CD4-positive, CD25-positive, alpha-beta regulatory T cell (primary cell): ENCODE measurements at regions not wholly inside any gene's neighbourhood (a gene's known extent, or its start where the extent isn't known, plus 50 kb on each side); places are given as distances from the start of the nearest gene placed in this dataset.

Source experiments
- ATAC-seq, 2 donors: fragments of 150-1000 bp; cut with Tn5 transposase; one replicate each; pipeline ENCODE4 v1.10.0; 2021; ENCODE audit warnings: low read depth in 2 of 2, moderate number of reproducible peaks in 2 of 2, moderate library complexity in 1 of 2
- DNase-seq, 3 donors: peaks; one replicate each; pipeline versions ENCODE4 v3.0.0 to v3.0.0-alpha.2; 2012 to 2022; ENCODE audit warnings: mixed read lengths in 1 of 3
- H3K27ac ChIP-seq: one replicate; pipeline ENCODE4 v1.7.0; 2013; ENCODE audit warnings: mild to moderate bottlenecking, low read length; ENCODE audit not compliant: insufficient read depth, poor library complexity, severe bottlenecking
- H3K27me3 ChIP-seq: one replicate; pipeline ENCODE4 v1.7.0; 2013; ENCODE audit warnings: low read length; ENCODE audit not compliant: control insufficient read depth, insufficient read depth
- H3K36me3 ChIP-seq: one replicate; pipeline ENCODE4 v1.7.0; 2013; ENCODE audit warnings: mild to moderate bottlenecking, low read length, moderate library complexity; ENCODE audit not compliant: control insufficient read depth, insufficient read depth
- H3K4me1 ChIP-seq: 2 replicates; pipeline ENCODE4 v1.7.0; 2013; ENCODE audit warnings: mild to moderate bottlenecking, low read length; ENCODE audit not compliant: insufficient read depth, control insufficient read depth, poor library complexity, severe bottlenecking
- H3K4me3 ChIP-seq: one replicate; pipeline ENCODE4 v1.7.0; 2013; ENCODE audit warnings: low read depth, mild to moderate bottlenecking, low read length, moderate library complexity
- H3K9me3 ChIP-seq, 2 experiments: 1 replicate in 1 of 2; 2 replicates in 1 of 2; pipeline ENCODE4 v1.7.0; 2013; ENCODE audit warnings: low read length in 2 of 2, mild to moderate bottlenecking in 1 of 2, moderate library complexity in 1 of 2; ENCODE audit not compliant: control insufficient read depth in 2 of 2
- H3K27ac Mint-ChIP-seq, 3 donors: one replicate each; pipeline ENCODE4 v1.8.0; 2020 to 2022; ENCODE audit warnings: mild to moderate bottlenecking in 3 of 3, mixed read lengths in 3 of 3, moderate library complexity in 2 of 3
- H3K27me3 Mint-ChIP-seq: one replicate; pipeline ENCODE4 v1.8.0; 2022; ENCODE audit warnings: mild to moderate bottlenecking, mixed read lengths
- H3K36me3 Mint-ChIP-seq: one replicate; pipeline ENCODE4 v1.8.0; 2020; ENCODE audit warnings: mixed read lengths
- H3K4me1 Mint-ChIP-seq, 4 donors: one replicate each; pipeline ENCODE4 v1.8.0; 2020 to 2022; ENCODE audit warnings: mixed read lengths in 4 of 4, mild to moderate bottlenecking in 1 of 4
- H3K4me3 Mint-ChIP-seq, 4 donors: one replicate each; pipeline ENCODE4 v1.8.0; 2020 to 2022; ENCODE audit warnings: mild to moderate bottlenecking in 4 of 4, mixed read lengths in 4 of 4, moderate library complexity in 3 of 4
- H3K9me3 Mint-ChIP-seq, 7 donors: one replicate each; pipeline ENCODE4 v1.8.0; 2020 to 2022; ENCODE audit warnings: mixed read lengths in 7 of 7, mild to moderate bottlenecking in 3 of 7, moderate library complexity in 2 of 7

- no peak for ATAC-seq
- peaks cover 6% of the 10 kb centered on the region for H3K27me3 Mint-ChIP-seq
These were observed 266.2 kb downstream of the OPA1 start for GRCh38 chr3:193859195-193859594.

GRCh38 chr3:193861012-193861411 is 268.0 kb downstream of the OPA1 start:
- no peak for ATAC-seq
- H3K9me3 Mint-ChIP-seq, result no peaks in the 10 kb centered on the region

More at GRCh38 chr3:193859195-193859594, 266.2 kb downstream of the OPA1 start:
- H3K4me3 Mint-ChIP-seq, result no peak overlapping the region
- H3K4me3 ChIP-seq, result no peak overlapping the region
- no peak for DNase-seq
- no peak overlapping the region for H3K27ac Mint-ChIP-seq
- H3K36me3 ChIP-seq, result no peaks in the 10 kb centered on the region
- H3K27ac ChIP-seq, result no peak overlapping the region
- no peaks in the 10 kb centered on the region for H3K27me3 ChIP-seq
- H3K9me3 Mint-ChIP-seq, result no peaks in the 10 kb centered on the region
- no peaks in the 10 kb centered on the region for H3K36me3 Mint-ChIP-seq
- H3K4me1 Mint-ChIP-seq, result no peaks in the 10 kb centered on the region
- H3K4me1 ChIP-seq, result no peaks in the 10 kb centered on the region
- H3K9me3 ChIP-seq, result no peaks in the 10 kb centered on the region

GRCh38 chr3:193862843-193863242 is 269.8 kb downstream of the OPA1 start:
- ATAC-seq (no peak), DNase-seq (no peak)
- H3K9me3 ChIP-seq, result no peaks in the 10 kb centered on the region
- Mint-ChIP-seq H3K36me3 (no peaks in the 10 kb centered on the region), H3K27ac (no peak overlapping the region), H3K4me1 (no peaks in the 10 kb centered on the region), H3K27me3 (peaks cover 6% of the 10 kb centered on the region), H3K4me3 (no peak overlapping the region), H3K9me3 (no peaks in the 10 kb centered on the region)
- no peaks in the 10 kb centered on the region for H3K27me3 ChIP-seq
- H3K27ac ChIP-seq, result no peak overlapping the region
- H3K36me3 ChIP-seq, result no peaks in the 10 kb centered on the region
- no peaks in the 10 kb centered on the region for H3K4me1 ChIP-seq
- no peak overlapping the region for H3K4me3 ChIP-seq

More at GRCh38 chr3:193861012-193861411, 268.0 kb downstream of the OPA1 start:
- H3K36me3 ChIP-seq, result no peaks in the 10 kb centered on the region
- DNase-seq, result no peak
- no peaks in the 10 kb centered on the region for H3K4me1 ChIP-seq
- Mint-ChIP-seq H3K27me3 (peaks cover 6% of the 10 kb centered on the region), H3K27ac (no peak overlapping the region), H3K36me3 (no peaks in the 10 kb centered on the region), H3K4me3 (no peak overlapping the region), H3K4me1 (no peaks in the 10 kb centered on the region)
- no peak overlapping the region for H3K27ac ChIP-seq
- no peaks in the 10 kb centered on the region for H3K9me3 ChIP-seq
- H3K4me3 ChIP-seq, result no peak overlapping the region
- H3K27me3 ChIP-seq, result no peaks in the 10 kb centered on the region

GRCh38 chr3:193863657-193864357 is 270.8 kb downstream of the OPA1 start:
- Mint-ChIP-seq H3K36me3 (no peaks in the 10 kb centered on the region), H3K4me1 (peaks cover 0 to 2% (median 0%) of the 10 kb centered on the region in 4 donors), H3K27ac (no peak overlapping the region), H3K9me3 (no peaks in the 10 kb centered on the region), H3K27me3 (peaks cover 6% of the 10 kb centered on the region), H3K4me3 (no peak overlapping the region)
- Histone ChIP-seq H3K27ac (no peak overlapping the region), H3K36me3 (no peaks in the 10 kb centered on the region), H3K27me3 (no peaks in the 10 kb centered on the region), H3K9me3 (no peaks in the 10 kb centered on the region), H3K4me3 (no peak overlapping the region), H3K4me1 (no peaks in the 10 kb centered on the region)
- ATAC-seq, result no peak
- no peak for DNase-seq

GRCh38 chr3:193865339-193865738 is 270.6 kb upstream of the HES1 start:
- no peak for ATAC-seq
- H3K36me3 ChIP-seq, result no peaks in the 10 kb centered on the region
- no peak overlapping the region for H3K4me3 ChIP-seq

GRCh38 chr3:193865896-193866480 is 270.0 kb upstream of the HES1 start:
- H3K27me3 ChIP-seq, result no peaks in the 10 kb centered on the region
- peaks cover 9% of the 10 kb centered on the region for H3K27me3 Mint-ChIP-seq
- H3K4me3 ChIP-seq, result no peak overlapping the region
- peaks cover 0 to 4% (median 3%) of the 10 kb centered on the region in 4 donors for H3K4me1 Mint-ChIP-seq
- H3K36me3 ChIP-seq, result no peaks in the 10 kb centered on the region
- H3K27ac Mint-ChIP-seq, result no peak overlapping the region
- DNase-seq (no peak), ATAC-seq (no peak)
- peaks cover 7% of the 10 kb centered on the region for H3K4me1 ChIP-seq
- no peaks in the 10 kb centered on the region for H3K9me3 Mint-ChIP-seq
- no peaks in the 10 kb centered on the region for H3K9me3 ChIP-seq
- no peaks in the 10 kb centered on the region for H3K36me3 Mint-ChIP-seq
- H3K27ac ChIP-seq, result no peak overlapping the region
- no peak overlapping the region for H3K4me3 Mint-ChIP-seq

More at GRCh38 chr3:193865339-193865738, 270.6 kb upstream of the HES1 start:
- no peak overlapping the region for H3K4me3 Mint-ChIP-seq
- no peak overlapping the region for H3K27ac Mint-ChIP-seq
- Histone ChIP-seq H3K4me1 (peaks cover 7% of the 10 kb centered on the region), H3K27me3 (no peaks in the 10 kb centered on the region), H3K27ac (no peak overlapping the region), H3K9me3 (no peaks in the 10 kb centered on the region)
- H3K27me3 Mint-ChIP-seq, result peaks cover 7% of the 10 kb centered on the region
- no peak for DNase-seq
- no peaks in the 10 kb centered on the region for H3K9me3 Mint-ChIP-seq
- peaks cover 0 to 4% (median 1%) of the 10 kb centered on the region in 4 donors for H3K4me1 Mint-ChIP-seq
- H3K36me3 Mint-ChIP-seq, result no peaks in the 10 kb centered on the region

GRCh38 chr3:193868590-193868989 is 267.4 kb upstream of the HES1 start:
- ATAC-seq (no peak), DNase-seq (no peak)
- Mint-ChIP-seq H3K27me3 (peaks cover 7% of the 10 kb centered on the region), H3K4me1 (peaks cover 0 to 4% (median 3%) of the 10 kb centered on the region in 4 donors), H3K4me3 (no peak overlapping the region), H3K27ac (no peak overlapping the region), H3K36me3 (no peaks in the 10 kb centered on the region), H3K9me3 (no peaks in the 10 kb centered on the region)
- Histone ChIP-seq H3K27ac (no peak overlapping the region), H3K4me3 (no peak overlapping the region), H3K27me3 (no peaks in the 10 kb centered on the region), H3K36me3 (no peaks in the 10 kb centered on the region), H3K9me3 (no peaks in the 10 kb centered on the region), H3K4me1 (peaks cover 7% of the 10 kb centered on the region)
